Brain microvascular endothelial cell (primary cell): ENCODE measurements at regions not wholly inside any gene's neighbourhood (a gene's known extent, or its start where the extent isn't known, plus 50 kb on each side); places are given as distances from the start of the nearest gene placed in this dataset.

Experiments
- DNase-seq: peaks from one replicate; pipeline ENCODE4 v3.0.0-alpha.2; 2020
- H3K27ac ChIP-seq: fragments of 250-450 bp; sonication (Bioruptor Pico); 2 replicates; pipeline ENCODE4 v1.5.1; 2020; ENCODE audit warnings: mild to moderate bottlenecking, moderate library complexity
- H3K27me3 ChIP-seq: fragments of 250-450 bp; sonication (Bioruptor Pico); replicated peaks from 2 replicates; pipeline ENCODE4 v1.5.1; 2020; ENCODE audit warnings: mild to moderate bottlenecking
- H3K36me3 ChIP-seq: fragments of 250-450 bp; sonication (Bioruptor Pico); replicated peaks from 2 replicates; pipeline ENCODE4 v1.5.1; 2020; ENCODE audit warnings: mild to moderate bottlenecking
- H3K4me3 ChIP-seq: 2 replicates; pipeline ENCODE4 v1.5.1; 2011; ENCODE audit warnings: low read depth, mild to moderate bottlenecking, control low read depth, low read length, moderate library complexity
- CTCF ChIP-seq: IDR thresholded peaks from 2 replicates; pipeline ENCODE4 v1.5.1; 2011; ENCODE audit warnings: low read depth, mild to moderate bottlenecking, moderate library complexity, low read length, control low read depth, inconsistent platforms; ENCODE audit errors: missing control alignments
- in situ Hi-C: cut with HindIII; loops from 2 replicates; pipeline ENCODE4 v1.10.0; 2017; ENCODE audit warnings: low sequenced_read_pairs, low pct_ligation_motif_present

- Histone ChIP-seq H3K27ac (no peak overlapping the region), H3K36me3 (no peaks in the 10 kb centered on the region), H3K27me3 (no peaks in the 10 kb centered on the region), H3K4me3 (no peak overlapping the region)
- in situ Hi-C loops: no loop called here
- DNase-seq: no peak
- TF ChIP-seq CTCF: no peak
Observed at GRCh38 chr18:60047556-60047955, 147.8 kb downstream of the PMAIP1 start.

- no peaks in the 10 kb centered on the region for H3K27me3 ChIP-seq
- no peak for TF ChIP-seq CTCF
- in situ Hi-C loops: no loop called here
- H3K4me3 ChIP-seq: no peak overlapping the region
- no peak overlapping the region for H3K27ac ChIP-seq
- DNase-seq: no peak
- H3K36me3 ChIP-seq: no peaks in the 10 kb centered on the region
Observed at GRCh38 chr18:60044290-60045006, 144.7 kb downstream of the PMAIP1 start.

GRCh38 chr18:60040971-60041370 is 141.2 kb downstream of the PMAIP1 start:
- no peaks in the 10 kb centered on the region for H3K36me3 ChIP-seq
- in situ Hi-C loops: no loop called here
- no peak overlapping the region for H3K27ac ChIP-seq

GRCh38 chr18:60038731-60039130 is 138.9 kb downstream of the PMAIP1 start:
- H3K27ac ChIP-seq: no peak overlapping the region
- no peak for DNase-seq
- H3K27me3 ChIP-seq: no peaks in the 10 kb centered on the region
- in situ Hi-C loops: no loop called here
- no peaks in the 10 kb centered on the region for H3K36me3 ChIP-seq
- H3K4me3 ChIP-seq: no peak overlapping the region
- no peak for TF ChIP-seq CTCF

More at GRCh38 chr18:60040971-60041370, 141.2 kb downstream of the PMAIP1 start:
- DNase-seq: no peak
- TF ChIP-seq CTCF: no peak
- Histone ChIP-seq H3K4me3 (no peak overlapping the region), H3K27me3 (no peaks in the 10 kb centered on the region)

- no peaks in the 10 kb centered on the region for H3K36me3 ChIP-seq
- in situ Hi-C loops: no loop called here
- no peak overlapping the region for H3K4me3 ChIP-seq
- no peaks in the 10 kb centered on the region for H3K27me3 ChIP-seq
- TF ChIP-seq CTCF: no peak
- DNase-seq: no peak
- H3K27ac ChIP-seq: no peak overlapping the region
Observed at GRCh38 chr18:60027397-60027796, 127.6 kb downstream of the PMAIP1 start.

- TF ChIP-seq CTCF: no peak
- H3K27me3 ChIP-seq: no peaks in the 10 kb centered on the region
- in situ Hi-C loops: no loop called here
- H3K4me3 ChIP-seq: no peak overlapping the region
- no peak for DNase-seq
- H3K36me3 ChIP-seq: no peaks in the 10 kb centered on the region
- no peak overlapping the region for H3K27ac ChIP-seq
Observed at GRCh38 chr18:60024857-60025256, 125.1 kb downstream of the PMAIP1 start.
